Natural killer cell (primary cell): ENCODE measurements at regions not wholly inside any gene's neighbourhood (a gene's known extent, or its start where the extent isn't known, plus 50 kb on each side); places are given as distances from the start of the nearest gene placed in this dataset.

Source experiments
- ATAC-seq, 3 donors: fragments of 150-1000 bp in 2 of 3; fragments of 200-7000 bp in 1 of 3; cut with Tn5 transposase; 1 replicate in 1 of 3; 2 replicates in 2 of 3; pipeline ENCODE4 v1.10.0; 2021; ENCODE audit warnings: mild to moderate bottlenecking in 2 of 3, moderate library complexity in 2 of 3
- DNase-seq, 2 donors: peaks; one replicate each; pipeline versions ENCODE4 v3.0.0 to v3.0.0-alpha.2; 2013 to 2021; ENCODE audit warnings: mixed read lengths in 1 of 2
- H3K27ac ChIP-seq: one replicate; pipeline ENCODE4 v1.5.1; 2013; ENCODE audit warnings: mild to moderate bottlenecking, low read length
- H3K27me3 ChIP-seq: one replicate; pipeline ENCODE4 v1.6.1; 2013; ENCODE audit warnings: low read length; ENCODE audit not compliant: control insufficient read depth, insufficient read depth
- H3K36me3 ChIP-seq: one replicate; pipeline ENCODE4 v1.6.1; 2013; ENCODE audit warnings: low read length; ENCODE audit not compliant: control insufficient read depth, insufficient read depth
- H3K4me1 ChIP-seq: one replicate; pipeline ENCODE4 v1.6.1; 2013; ENCODE audit warnings: low read length; ENCODE audit not compliant: control insufficient read depth, insufficient read depth
- H3K4me3 ChIP-seq: one replicate; pipeline ENCODE4 v1.5.1; 2013; ENCODE audit warnings: low read length
- H3K9me3 ChIP-seq: one replicate; pipeline ENCODE4 v1.6.1; 2013; ENCODE audit warnings: low read length; ENCODE audit not compliant: control insufficient read depth, insufficient read depth
- H3K27ac Mint-ChIP-seq, 2 donors: one replicate each; pipeline ENCODE4 v1.8.0; 2022; ENCODE audit warnings: mild to moderate bottlenecking in 2 of 2, mixed read lengths in 2 of 2, moderate library complexity in 1 of 2
- H3K27me3 Mint-ChIP-seq, 2 donors: one replicate each; pipeline ENCODE4 v1.8.0; 2022; ENCODE audit warnings: low read depth in 2 of 2, mixed read lengths in 2 of 2
- H3K36me3 Mint-ChIP-seq: one replicate; pipeline ENCODE4 v1.8.0; 2022; ENCODE audit warnings: mixed read lengths
- H3K4me1 Mint-ChIP-seq, 2 donors: one replicate each; pipeline ENCODE4 v1.8.0; 2022; ENCODE audit warnings: mixed read lengths in 2 of 2
- H3K4me3 Mint-ChIP-seq: one replicate; pipeline ENCODE4 v1.8.0; 2022; ENCODE audit warnings: mild to moderate bottlenecking, moderate library complexity, mixed read lengths
- H3K9me3 Mint-ChIP-seq, 2 donors: one replicate each; pipeline ENCODE4 v1.8.0; 2022; ENCODE audit warnings: mixed read lengths in 2 of 2
- WGBS: methylation state at CpG from one replicate; pipeline ENCODE4 v1.1.7; 2013; ENCODE audit warnings: missing lambda C conversion rate; ENCODE audit not compliant: insufficient coverage; 5-methylcytosine and 5-hydroxymethylcytosine counted together
- intact Hi-C: fragments of 100-400 bp; cut with micrococcal nuclease; formaldehyde crosslinking; loops from one replicate; pipeline ENCODE4 v1.14.2; 2022
- TF ChIP-seq, protein P1 (sequence below): fragments of 200-600 bp; IDR thresholded peaks from one replicate; pipeline ENCODE4 v1.8.0; 2022; ENCODE audit warnings: antibody characterized with exemption

DNA sequence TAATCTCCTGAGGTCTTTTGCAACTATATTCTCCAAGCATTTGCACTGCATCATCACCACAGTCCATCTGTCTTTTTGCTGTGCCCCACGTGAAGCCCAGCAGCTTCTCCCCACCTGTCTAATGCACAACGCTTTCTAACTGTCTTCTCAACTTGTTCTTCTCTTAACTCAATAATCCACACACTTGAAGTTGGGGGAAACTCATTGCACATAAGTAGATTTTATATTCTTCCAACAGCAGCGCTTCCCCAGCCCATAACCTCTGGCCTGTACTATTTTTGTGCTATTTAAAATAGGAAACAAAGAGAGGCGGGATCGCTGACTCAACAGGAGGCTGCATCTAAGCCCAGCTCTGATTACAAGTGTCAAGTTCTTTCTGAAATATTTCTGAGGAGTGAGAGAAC lies 226.7 kb downstream of the GXYLT1 start:
- Mint-ChIP-seq H3K4me1 (no peaks in the 10 kb centered on the region), H3K36me3 (no peaks in the 10 kb centered on the region), H3K27me3 (peaks cover 7 to 19% of the 10 kb centered on the region in 2 donors), H3K27ac (no peak overlapping the region), H3K4me3 (no peak overlapping the region), H3K9me3 (no peaks in the 10 kb centered on the region)
- no peak overlapping the region for H3K4me3 ChIP-seq
- no peaks in the 10 kb centered on the region for H3K9me3 ChIP-seq
- no peaks in the 10 kb centered on the region for H3K36me3 ChIP-seq
- no peak overlapping the region for H3K27ac ChIP-seq
- ATAC-seq (no peak), DNase-seq (no peak)
- 45% methylated on average over 4 of the region's 5 CpGs for WGBS
- intact Hi-C loops: no loop called here
- H3K4me1 ChIP-seq: no peaks in the 10 kb centered on the region
- TF ChIP-seq, protein P1, sequence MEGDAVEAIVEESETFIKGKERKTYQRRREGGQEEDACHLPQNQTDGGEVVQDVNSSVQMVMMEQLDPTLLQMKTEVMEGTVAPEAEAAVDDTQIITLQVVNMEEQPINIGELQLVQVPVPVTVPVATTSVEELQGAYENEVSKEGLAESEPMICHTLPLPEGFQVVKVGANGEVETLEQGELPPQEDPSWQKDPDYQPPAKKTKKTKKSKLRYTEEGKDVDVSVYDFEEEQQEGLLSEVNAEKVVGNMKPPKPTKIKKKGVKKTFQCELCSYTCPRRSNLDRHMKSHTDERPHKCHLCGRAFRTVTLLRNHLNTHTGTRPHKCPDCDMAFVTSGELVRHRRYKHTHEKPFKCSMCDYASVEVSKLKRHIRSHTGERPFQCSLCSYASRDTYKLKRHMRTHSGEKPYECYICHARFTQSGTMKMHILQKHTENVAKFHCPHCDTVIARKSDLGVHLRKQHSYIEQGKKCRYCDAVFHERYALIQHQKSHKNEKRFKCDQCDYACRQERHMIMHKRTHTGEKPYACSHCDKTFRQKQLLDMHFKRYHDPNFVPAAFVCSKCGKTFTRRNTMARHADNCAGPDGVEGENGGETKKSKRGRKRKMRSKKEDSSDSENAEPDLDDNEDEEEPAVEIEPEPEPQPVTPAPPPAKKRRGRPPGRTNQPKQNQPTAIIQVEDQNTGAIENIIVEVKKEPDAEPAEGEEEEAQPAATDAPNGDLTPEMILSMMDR: no peak
- H3K27me3 ChIP-seq: no peaks in the 10 kb centered on the region

DNA sequence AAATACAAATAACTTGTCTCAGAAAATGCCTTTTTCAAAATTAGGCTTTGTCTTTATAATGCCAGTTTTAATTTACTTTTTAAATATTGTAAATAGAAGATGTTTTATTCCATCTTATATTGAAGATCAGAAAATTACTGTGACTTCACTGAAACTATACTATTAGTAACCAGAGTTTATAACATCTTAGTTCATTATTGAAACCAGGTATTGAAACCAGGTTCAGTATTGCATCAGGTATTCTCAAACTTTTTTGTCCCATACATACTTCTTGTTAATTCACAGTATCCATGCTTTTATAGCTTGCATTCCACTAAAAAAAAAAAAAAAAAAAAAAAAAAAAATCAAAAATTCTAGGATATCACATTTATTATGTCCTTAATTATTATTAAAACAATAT lies 227.5 kb downstream of the GXYLT1 start:
- no peak overlapping the region for H3K4me3 Mint-ChIP-seq
- DNase-seq (no peak), ATAC-seq (no peak)
- TF ChIP-seq, protein P1: no peak
- intact Hi-C loops: no loop called here
- no peaks in the 10 kb centered on the region for H3K4me1 ChIP-seq
- H3K9me3 Mint-ChIP-seq: no peaks in the 10 kb centered on the region
- no peak overlapping the region for H3K4me3 ChIP-seq
- no peaks in the 10 kb centered on the region for H3K36me3 Mint-ChIP-seq
- no peak overlapping the region for H3K27ac Mint-ChIP-seq
- no peaks in the 10 kb centered on the region for H3K4me1 Mint-ChIP-seq
- H3K27me3 ChIP-seq: no peaks in the 10 kb centered on the region
- H3K36me3 ChIP-seq: no peaks in the 10 kb centered on the region
- peaks cover 7 to 19% of the 10 kb centered on the region in 2 donors for H3K27me3 Mint-ChIP-seq
- H3K9me3 ChIP-seq: no peaks in the 10 kb centered on the region
- H3K27ac ChIP-seq: no peak overlapping the region

DNA sequence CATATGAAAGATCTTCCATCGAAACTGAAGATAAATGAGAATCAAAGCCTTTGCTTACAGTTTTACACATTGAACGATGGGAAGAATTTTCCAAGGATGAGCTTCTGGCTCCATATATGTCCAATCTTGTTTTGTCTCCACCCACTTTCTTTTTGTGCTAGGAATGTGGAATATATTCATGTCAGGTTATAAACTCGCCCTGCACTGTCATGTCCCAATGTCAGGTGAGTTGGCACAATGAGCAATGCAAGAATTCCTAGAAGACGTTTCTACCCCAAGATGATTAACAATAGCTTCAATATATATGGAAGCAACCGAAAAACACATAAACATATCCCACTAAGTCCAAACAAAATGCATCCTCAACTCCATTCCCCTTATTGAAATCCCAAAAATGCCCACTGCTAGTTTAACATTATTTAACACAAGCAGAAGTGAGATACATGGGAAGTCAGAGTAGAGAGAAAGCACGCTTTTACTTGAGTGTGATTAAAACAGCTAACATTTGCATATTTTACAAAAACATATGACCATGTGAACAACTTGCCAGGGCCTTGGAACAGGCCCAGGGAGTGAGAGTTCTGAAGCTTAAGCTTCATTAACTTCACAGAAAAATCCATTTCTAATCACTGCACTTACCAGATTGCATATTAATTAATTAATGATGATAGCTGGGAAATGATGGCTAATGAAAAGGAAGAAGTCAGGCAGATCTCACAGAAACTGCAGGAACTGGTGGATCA lies 233.9 kb downstream of the GXYLT1 start:
- no peak overlapping the region for H3K4me3 ChIP-seq
- H3K4me1 Mint-ChIP-seq: no peaks in the 10 kb centered on the region
- WGBS: 67% methylated on average over 5 of the region's 6 CpGs
- no peak overlapping the region for H3K4me3 Mint-ChIP-seq
- ATAC-seq: no peak
- H3K4me1 ChIP-seq: no peaks in the 10 kb centered on the region
- no peaks in the 10 kb centered on the region for H3K27me3 ChIP-seq
- no peaks in the 10 kb centered on the region for H3K36me3 Mint-ChIP-seq
- H3K9me3 ChIP-seq: no peaks in the 10 kb centered on the region
- no peaks in the 10 kb centered on the region for H3K36me3 ChIP-seq
- no peak overlapping the region for H3K27ac ChIP-seq
- DNase-seq: no peak
- H3K27me3 Mint-ChIP-seq: no peaks in the 10 kb centered on the region
- no peak overlapping the region for H3K27ac Mint-ChIP-seq
- intact Hi-C loops: no loop called here
- TF ChIP-seq, protein P1: no peak
- no peaks in the 10 kb centered on the region for H3K9me3 Mint-ChIP-seq

DNA sequence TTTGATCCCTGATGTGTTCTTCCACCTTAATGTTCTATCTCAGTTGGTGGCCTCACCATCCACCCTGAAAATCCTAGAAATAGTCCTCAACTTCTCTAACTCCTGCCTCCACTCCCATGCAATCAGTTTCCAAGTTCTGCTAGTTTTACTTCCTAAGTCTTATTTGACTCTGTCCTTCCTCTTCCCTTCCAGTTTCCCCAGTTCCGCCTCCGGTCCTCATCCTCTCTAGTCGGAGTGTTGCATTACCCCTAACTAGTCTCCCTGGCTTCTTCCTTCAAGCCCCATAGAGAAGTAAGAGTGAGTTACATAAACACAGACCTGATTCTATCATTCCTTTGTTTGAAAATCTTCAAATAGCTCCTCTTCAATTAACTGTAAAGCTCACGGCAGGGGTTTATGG lies 236.5 kb downstream of the GXYLT1 start:
- H3K27ac ChIP-seq: no peak overlapping the region
- TF ChIP-seq, protein P1: no peak
- H3K4me1 ChIP-seq: no peaks in the 10 kb centered on the region
- H3K36me3 ChIP-seq: no peaks in the 10 kb centered on the region
- no peaks in the 10 kb centered on the region for H3K9me3 Mint-ChIP-seq
- H3K36me3 Mint-ChIP-seq: no peaks in the 10 kb centered on the region
- WGBS: 93% methylated on average over 4 of the region's 4 CpGs
- no peak overlapping the region for H3K27ac Mint-ChIP-seq
- DNase-seq (no peak), ATAC-seq (no peak)
- H3K4me3 Mint-ChIP-seq: no peak overlapping the region
- no peaks in the 10 kb centered on the region for H3K27me3 Mint-ChIP-seq
- H3K4me1 Mint-ChIP-seq: no peaks in the 10 kb centered on the region
- H3K9me3 ChIP-seq: no peaks in the 10 kb centered on the region
- intact Hi-C loops: no loop called here
- no peak overlapping the region for H3K4me3 ChIP-seq
- no peaks in the 10 kb centered on the region for H3K27me3 ChIP-seq
